Heart right ventricle (tissue), 16 donors: ENCODE measurements at regions not wholly inside any gene's neighbourhood (a gene's known extent, or its start where the extent isn't known, plus 50 kb on each side); places are given as distances from the start of the nearest gene placed in this dataset.

Source experiments
- ATAC-seq, 8 donors: fragments of 200-7000 bp; cut with Tn5 transposase; one replicate each; pipeline ENCODE4 v1.9.1; 2020; ENCODE audit warnings: mild to moderate bottlenecking in 8 of 8, moderate library complexity in 8 of 8, moderate number of reproducible peaks in 1 of 8
- DNase-seq, 2 donors: peaks; one replicate each; pipeline ENCODE4 v3.0.0-alpha.2; 2020
- H3K27ac ChIP-seq, 10 donors: fragments of 200-600 bp; sonication (generic) in 2 of 10; one replicate each; pipeline versions ENCODE4 v1.5.0 to v1.8.0; 2020 to 2022; ENCODE audit warnings: mild to moderate bottlenecking in 3 of 10
- H3K27me3 ChIP-seq, 7 donors: fragments of 200-600 bp; one replicate each; pipeline ENCODE4 v1.8.0; 2021 to 2022; ENCODE audit warnings: mild to moderate bottlenecking in 2 of 7
- H3K36me3 ChIP-seq, 9 donors: fragments of 200-600 bp; sonication (generic) in 1 of 9; one replicate each; pipeline versions ENCODE4 v1.5.0 to v1.8.0; 2020 to 2022; ENCODE audit warnings: mild to moderate bottlenecking in 2 of 9
- H3K4me1 ChIP-seq, 9 donors: fragments of 200-600 bp; sonication (generic) in 1 of 9; one replicate each; pipeline versions ENCODE4 v1.5.0 to v1.8.0; 2020 to 2022; ENCODE audit warnings: mild to moderate bottlenecking in 4 of 9
- H3K4me3 ChIP-seq, 10 donors: fragments of 200-600 bp; sonication (generic) in 2 of 10; one replicate each; pipeline versions ENCODE4 v1.5.0 to v1.8.0; 2020 to 2022; ENCODE audit warnings: mild to moderate bottlenecking in 7 of 10, moderate library complexity in 2 of 10
- H3K9me3 ChIP-seq, 11 donors: fragments of 200-600 bp in 10 of 11; sonication (generic) in 2 of 11; one replicate each; pipeline versions ENCODE4 v1.5.0 to v1.8.0; 2013 to 2022; ENCODE audit warnings: mild to moderate bottlenecking in 2 of 11, control low read depth in 1 of 11, moderate library complexity in 1 of 11
- WGBS, 2 donors: extraction: QIAGEN DNeasy Blood & Tissue Kit; methylation state at CpG; one replicate each; pipeline ENCODE4 v1.1.7; 2013; ENCODE audit warnings: inconsistent platforms in 1 of 2; 5-methylcytosine and 5-hydroxymethylcytosine counted together
- intact Hi-C, 10 donors: fragments of 100-400 bp; cut with DNase I; formaldehyde crosslinking; loops; one replicate each; pipeline versions ENCODE4 v1.11.1 to v1.14.2; 2022
- TF ChIP-seq, protein P1 (sequence below), 9 donors: fragments of 200-600 bp; sonication (generic) in 2 of 9; IDR thresholded peaks; one replicate each; pipeline versions ENCODE4 v1.5.0 to v1.8.0; 2021 to 2022; ENCODE audit warnings: antibody characterized with exemption in 9 of 9, mild to moderate bottlenecking in 5 of 9, moderate library complexity in 1 of 9
- donor health status: Arrhythmogenic right ventricular cardiomyopathy.
- donor health status: ischemic (EF 13 %, LVEDD 7.1; RV severe dilation, severe dysfunction).
- donor health status: healthy with polysubstance abuse.
- donor health status: DM: no; HTN: yes; CAD: no.
- donor health status: DM: no; HTN: no; CAD: no.
- donor health status: ischemic (EF 25% LVEDD 6.9; RV normal size, moderate dysfunction).
- donor health status: ischemic (EF 25% LVEDD 5.7; RV mildly dilated, moderate dysfunction).
- donor health status: healthy.
- donor health status: DM: yes; HTN: yes; CAD: no.
- donor health status: Ischemic cardiomyopathy.
- donor health status: ischemic (EF 35%, LVEDD 5.7; RV mildly dilated, moderate dysfunction).
- donor health status: nonischemic (EF 11% LVEDD 7.7; RV severe dilation, severe dysfunction).
- donor health status: DM: yes; HTN: yes; CAD: no.
- donor health status: PGD.
- donor health status: ischemic (EF 29% LVEDD 5.4; RV normal size, mild dysfunction).
- donor health status: nonischemic (EF 23%, LVEDD 6.1; RV moderate dilation, normal function).

DNA sequence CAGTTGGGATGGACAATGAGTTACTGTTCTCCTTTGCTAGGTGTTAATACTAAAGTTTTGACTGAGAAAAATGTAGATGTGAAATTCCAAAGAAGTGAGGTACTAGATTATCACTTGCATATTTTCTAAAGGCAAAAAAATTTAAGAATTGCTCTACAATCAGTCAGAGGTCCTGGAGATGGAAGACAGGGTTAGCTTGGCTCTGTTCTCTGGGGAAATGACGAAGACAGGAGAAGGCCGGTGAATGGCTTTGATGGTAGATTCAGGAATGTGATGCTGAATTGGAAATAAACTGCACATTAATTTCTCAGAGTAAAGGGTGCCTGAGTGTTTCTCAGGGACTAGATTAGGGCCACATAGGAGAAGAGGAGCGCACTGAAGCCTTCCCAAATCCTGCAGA lies 214.0 kb upstream of the LEF1 start:
- TF ChIP-seq, protein P1, sequence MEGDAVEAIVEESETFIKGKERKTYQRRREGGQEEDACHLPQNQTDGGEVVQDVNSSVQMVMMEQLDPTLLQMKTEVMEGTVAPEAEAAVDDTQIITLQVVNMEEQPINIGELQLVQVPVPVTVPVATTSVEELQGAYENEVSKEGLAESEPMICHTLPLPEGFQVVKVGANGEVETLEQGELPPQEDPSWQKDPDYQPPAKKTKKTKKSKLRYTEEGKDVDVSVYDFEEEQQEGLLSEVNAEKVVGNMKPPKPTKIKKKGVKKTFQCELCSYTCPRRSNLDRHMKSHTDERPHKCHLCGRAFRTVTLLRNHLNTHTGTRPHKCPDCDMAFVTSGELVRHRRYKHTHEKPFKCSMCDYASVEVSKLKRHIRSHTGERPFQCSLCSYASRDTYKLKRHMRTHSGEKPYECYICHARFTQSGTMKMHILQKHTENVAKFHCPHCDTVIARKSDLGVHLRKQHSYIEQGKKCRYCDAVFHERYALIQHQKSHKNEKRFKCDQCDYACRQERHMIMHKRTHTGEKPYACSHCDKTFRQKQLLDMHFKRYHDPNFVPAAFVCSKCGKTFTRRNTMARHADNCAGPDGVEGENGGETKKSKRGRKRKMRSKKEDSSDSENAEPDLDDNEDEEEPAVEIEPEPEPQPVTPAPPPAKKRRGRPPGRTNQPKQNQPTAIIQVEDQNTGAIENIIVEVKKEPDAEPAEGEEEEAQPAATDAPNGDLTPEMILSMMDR (IDR thresholded peaks at IDR 0.05): no peak
- intact Hi-C loops: no loop called here
- 82 to 91% methylated on average over 3 of the region's 3 CpGs for WGBS, 2 donors
- ATAC-seq (no peak), DNase-seq (no peak)
- H3K36me3 ChIP-seq: no peaks in the 10 kb centered on the region
- H3K9me3 ChIP-seq: peaks cover 0 to 11% (median 0%) of the 10 kb centered on the region in 11 donors
- H3K4me3 ChIP-seq: no peak overlapping the region
- H3K4me1 ChIP-seq: no peaks in the 10 kb centered on the region
- H3K27ac ChIP-seq: no peak overlapping the region
- H3K27me3 ChIP-seq: peaks cover 0 to 6% (median 0%) of the 10 kb centered on the region in 7 donors

DNA sequence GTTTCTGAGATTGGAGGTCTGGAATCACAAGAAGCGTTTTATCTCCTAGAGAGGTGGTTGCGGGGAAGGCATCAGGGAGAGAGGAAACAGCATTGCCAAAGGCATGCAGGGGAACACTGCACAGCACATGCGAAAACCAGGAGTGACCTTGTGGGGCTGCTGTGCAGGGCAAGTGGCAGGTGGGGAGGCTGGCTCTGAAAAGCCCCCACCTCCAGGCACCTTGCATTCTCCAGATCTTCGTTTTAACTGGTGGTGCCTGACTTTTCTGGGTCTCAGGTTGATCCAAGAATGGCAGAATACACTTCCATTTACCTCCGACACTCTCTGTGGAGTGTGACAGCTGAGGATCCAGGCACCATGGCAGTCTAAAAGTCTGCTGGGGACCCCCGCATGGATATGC lies 209.4 kb upstream of the LEF1 start:
- Histone ChIP-seq H3K9me3 (peaks cover 0 to 11% (median 0%) of the 10 kb centered on the region in 11 donors), H3K4me3 (no peak overlapping the region), H3K27me3 (peaks cover 0 to 14% (median 4%) of the 10 kb centered on the region in 7 donors), H3K27ac (no peak overlapping the region), H3K4me1 (no peaks in the 10 kb centered on the region), H3K36me3 (no peaks in the 10 kb centered on the region)
- no peak for ATAC-seq
- TF ChIP-seq, protein P1 (IDR thresholded peaks at IDR 0.05): no peak
- intact Hi-C loops: no loop called here
- no peak for DNase-seq
- WGBS, 2 donors: 58 to 67% methylated on average over 6 of the region's 6 CpGs

DNA sequence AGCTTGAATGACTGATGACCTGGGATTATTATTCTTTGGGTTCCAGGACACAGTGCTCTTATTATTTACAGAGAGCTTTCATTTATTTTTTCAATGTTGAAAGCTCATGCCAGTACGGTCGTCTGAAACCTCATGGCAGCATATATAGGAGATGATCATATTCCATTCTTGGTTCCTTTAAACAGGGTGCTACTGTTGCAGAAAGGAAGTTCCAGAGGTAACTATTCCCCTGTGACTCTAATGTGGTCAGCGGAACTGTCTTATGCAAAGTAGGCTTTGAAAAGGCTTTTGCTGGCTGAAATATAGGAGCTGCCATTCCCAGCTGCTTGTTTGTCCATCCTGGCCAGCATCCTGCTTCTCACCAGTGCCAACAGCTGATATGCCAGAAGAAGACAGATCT lies 208.3 kb upstream of the LEF1 start:
- DNase-seq: no peak
- no peak overlapping the region for H3K4me3 ChIP-seq
- peaks cover 0 to 11% (median 0%) of the 10 kb centered on the region in 11 donors for H3K9me3 ChIP-seq
- intact Hi-C loops: no loop called here
- no peak overlapping the region for H3K27ac ChIP-seq
- TF ChIP-seq, protein P1 (IDR thresholded peaks at IDR 0.05): no peak
- H3K27me3 ChIP-seq: peaks cover 0 to 24% (median 5%) of the 10 kb centered on the region in 7 donors
- no peaks in the 10 kb centered on the region for H3K4me1 ChIP-seq
- H3K36me3 ChIP-seq: no peaks in the 10 kb centered on the region
- no peak for ATAC-seq
- WGBS, 2 donors: 70 to 77% methylated on average over 3 of the region's 3 CpGs

DNA sequence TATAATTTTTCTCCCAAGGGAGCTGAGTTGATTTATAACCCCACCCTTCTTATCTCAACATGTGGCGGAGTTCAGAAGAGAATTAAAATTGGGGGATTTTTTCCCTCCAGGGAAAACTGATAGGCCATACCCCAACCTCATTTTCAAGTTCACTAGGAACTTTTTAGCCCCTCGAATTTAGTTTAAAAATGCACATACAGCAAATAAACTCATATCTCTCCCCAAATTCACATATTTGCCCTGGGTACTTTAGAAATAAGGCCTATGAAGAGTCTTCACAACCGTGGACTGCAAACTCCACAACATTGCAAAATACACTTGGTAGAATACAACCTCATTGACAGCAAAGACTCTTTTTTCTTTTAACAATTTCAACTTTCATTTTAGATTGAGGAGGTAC lies 206.7 kb upstream of the LEF1 start:
- ATAC-seq (no peak), DNase-seq (no peak)
- Histone ChIP-seq H3K4me3 (no peak overlapping the region), H3K36me3 (no peaks in the 10 kb centered on the region), H3K9me3 (peaks cover 0 to 9% (median 0%) of the 10 kb centered on the region in 11 donors), H3K27me3 (peaks cover 0 to 34% (median 11%) of the 10 kb centered on the region in 7 donors), H3K27ac (no peak overlapping the region), H3K4me1 (no peaks in the 10 kb centered on the region)
- intact Hi-C loops: no loop called here
- 84 to 89% methylated on average over 3 of the region's 3 CpGs for WGBS, 2 donors
- TF ChIP-seq, protein P1 (IDR thresholded peaks at IDR 0.05): no peak
